ELF-1 (cell line): ENCODE measurements at regions not wholly inside any gene's neighbourhood (a gene's known extent, or its start where the extent isn't known, plus 50 kb on each side); places are given as distances from the start of the nearest gene placed in this dataset.
"Not testable (repeated sequence)": the region's sequence is repeated elsewhere in the genome, so short reads cannot be mapped to it uniquely, and the experiment has no call there.

Source experiments
- DNase-seq: peaks from one replicate; pipeline ENCODE4 v3.0.0-alpha.2; 2016; ENCODE audit warnings: low read depth, low spot score

- DNase-seq, result no peak
These were observed 342.9 kb downstream of the IL20RB start for GRCh38 chr3:137300703-137301102.

GRCh38 chr3:137304313-137305056 is 346.7 kb downstream of the IL20RB start:
- peak; percentile 60 for DNase-seq

DNA sequence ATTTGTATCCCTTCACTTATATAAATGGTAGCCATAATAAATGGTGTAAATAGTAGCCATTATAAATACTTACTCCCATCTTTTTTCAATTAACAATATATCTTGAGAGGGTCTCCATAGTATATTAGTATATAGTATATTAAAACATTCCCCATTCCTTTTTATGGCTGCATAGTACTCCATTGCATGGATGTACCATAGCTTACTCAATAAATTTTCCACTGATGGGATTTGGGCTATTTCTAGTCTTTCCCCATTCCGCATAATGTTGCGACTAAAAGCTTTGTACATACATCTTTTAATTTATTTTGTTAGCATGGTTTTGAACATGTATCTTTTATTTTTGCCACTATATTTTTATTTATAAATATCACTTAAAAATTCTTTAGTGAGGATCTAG is 366.3 kb downstream of the IL20RB start:
- no peak for DNase-seq

DNA sequence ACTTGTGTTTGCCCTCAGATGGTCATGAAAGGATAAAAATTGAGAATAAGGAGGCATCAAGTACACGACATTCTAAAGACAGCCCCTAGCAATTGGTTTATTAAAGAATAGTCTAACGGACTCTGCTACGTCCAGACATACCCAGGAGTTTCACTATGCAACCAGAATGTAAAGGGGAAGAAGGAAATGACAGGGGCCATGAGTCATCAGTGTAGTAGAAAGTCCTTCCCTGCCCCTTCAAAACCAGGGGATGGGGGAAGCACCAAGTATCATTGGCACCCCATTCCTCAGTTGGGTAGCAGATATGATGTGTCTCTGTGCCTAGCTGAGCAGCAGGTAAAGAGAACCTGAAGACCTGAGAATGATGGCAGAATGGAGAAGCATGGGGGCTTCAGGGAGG is 367.4 kb downstream of the IL20RB start:
- DNase-seq, result no peak

DNA sequence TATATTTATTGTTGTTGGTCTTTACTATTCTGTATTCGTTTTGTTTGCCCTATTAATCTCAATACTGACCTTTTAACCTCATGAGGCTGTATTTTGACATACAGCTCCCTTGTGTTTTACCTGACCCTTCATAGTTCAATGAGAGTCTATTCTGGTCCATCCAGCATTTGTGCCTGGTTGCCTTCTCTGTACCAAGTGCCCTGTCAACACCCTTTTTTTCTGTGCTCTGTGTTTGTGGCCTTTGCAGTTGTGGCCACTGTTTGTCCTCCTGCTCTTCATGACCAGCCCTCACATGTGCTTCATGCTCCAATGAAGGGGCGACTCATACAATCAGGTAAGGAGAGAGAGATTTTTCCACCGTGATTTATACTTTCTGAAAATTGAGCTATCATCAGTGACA is 368.2 kb downstream of the IL20RB start:
- no peak for DNase-seq

DNA sequence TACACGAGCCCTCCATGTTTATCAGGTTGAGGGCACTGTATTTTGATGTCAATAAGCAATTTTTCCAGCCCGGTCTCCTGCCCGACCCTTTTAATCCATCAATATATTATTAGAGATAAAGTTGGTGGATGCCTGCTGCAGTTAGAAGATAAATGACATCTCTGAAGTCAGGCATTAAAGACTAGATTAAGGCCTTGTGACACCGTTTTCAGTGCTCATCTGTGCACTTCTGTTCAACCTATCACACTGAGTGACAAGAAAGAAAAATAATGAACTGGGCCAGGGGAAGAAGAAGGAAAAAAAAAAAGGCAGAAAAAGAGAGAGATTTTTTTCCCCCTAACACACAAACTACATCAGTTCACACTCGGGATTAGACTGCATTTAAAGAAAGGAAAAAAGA is 371.8 kb downstream of the IL20RB start:
- no peak for DNase-seq

DNA sequence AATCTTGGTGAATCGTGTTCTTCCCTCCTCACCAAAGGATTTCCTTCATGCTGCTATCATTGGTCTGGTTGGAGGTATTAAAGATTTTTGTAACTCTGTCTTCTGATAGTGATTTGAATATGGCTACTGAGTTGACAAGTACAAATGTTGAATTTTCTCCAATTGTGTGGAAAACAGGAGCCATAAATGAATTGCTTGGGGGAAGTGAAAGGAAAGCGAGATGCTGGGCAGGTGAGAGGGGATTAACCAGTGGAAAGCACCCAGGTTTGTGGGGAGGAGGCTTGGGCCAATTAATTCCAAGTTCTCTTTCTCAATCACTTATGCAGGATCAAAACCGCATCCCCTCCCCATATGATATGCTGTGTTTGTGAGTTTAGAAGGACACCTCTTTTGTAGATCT is 372.5 kb downstream of the IL20RB start:
- DNase-seq, result no peak

DNA sequence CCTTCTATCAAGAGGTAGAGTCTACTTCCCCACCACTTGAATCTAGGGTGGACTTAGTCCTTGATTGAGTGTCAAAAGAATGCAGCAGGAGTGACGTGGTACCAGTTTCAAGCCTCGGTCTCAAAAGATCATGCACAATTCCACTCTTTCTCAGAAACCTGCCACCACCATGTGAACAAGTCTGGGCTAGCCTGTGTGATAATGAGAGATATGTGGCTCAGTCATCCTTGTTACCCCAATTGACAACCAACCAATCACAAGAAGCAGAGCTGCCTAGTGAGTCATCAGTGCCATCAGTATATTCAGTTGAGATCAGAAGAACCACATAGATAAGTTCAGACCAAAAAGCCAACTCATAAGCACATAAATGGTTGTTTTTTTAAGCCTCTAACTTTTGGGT is 374.5 kb downstream of the IL20RB start:
- no peak for DNase-seq

- DNase-seq, result no peak
These were observed 377.7 kb downstream of the IL20RB start for GRCh38 chr3:137335478-137335877.

GRCh38 chr3:137338400-137338799 is 380.6 kb downstream of the IL20RB start:
- not testable (repeated sequence) for DNase-seq

DNA sequence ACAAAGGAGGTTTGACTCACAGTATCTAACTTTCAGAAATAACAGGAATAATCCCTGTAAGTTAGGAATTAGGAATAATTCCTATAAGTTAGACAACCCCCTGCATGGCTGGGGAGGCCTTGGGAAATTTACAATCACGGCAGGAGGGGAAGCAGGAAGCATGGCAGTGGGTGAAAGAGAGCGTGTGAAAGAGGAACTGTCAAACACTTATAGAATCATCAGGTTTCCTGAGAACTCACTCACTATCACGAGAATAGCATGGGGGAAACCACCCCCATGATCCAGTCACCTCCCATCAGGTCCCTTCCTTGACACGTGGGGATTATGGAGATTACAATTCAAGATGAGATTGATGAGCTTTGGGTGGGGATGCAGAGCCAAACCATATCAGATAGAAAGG is 385.5 kb downstream of the IL20RB start:
- no peak for DNase-seq

- DNase-seq, result no peak
These were observed 389.3 kb downstream of the IL20RB start for GRCh38 chr3:137347132-137347531.

GRCh38 chr3:137347817-137348368 is 390.1 kb downstream of the IL20RB start:
- DNase-seq, result peak; percentile 18

DNA sequence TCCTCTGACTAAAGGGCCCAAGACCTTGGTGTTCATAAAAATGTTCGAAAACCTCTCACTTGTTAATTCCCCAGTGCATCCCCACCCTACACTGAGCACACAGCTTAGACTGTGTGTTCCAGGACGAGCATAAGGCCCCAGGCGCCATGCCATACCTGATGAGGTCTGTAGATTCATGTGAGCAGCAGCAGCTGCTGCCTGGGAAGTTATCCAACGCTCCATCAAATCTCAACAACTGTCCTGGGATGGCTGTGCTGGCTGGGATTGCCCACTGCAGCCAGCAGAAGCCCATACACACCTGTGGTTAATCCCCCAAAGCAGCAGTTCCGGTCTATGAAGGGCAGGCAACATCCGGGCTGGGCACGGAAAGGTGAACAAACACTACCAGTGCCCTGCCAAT is 391.2 kb downstream of the IL20RB start:
- DNase-seq, result no peak

DNA sequence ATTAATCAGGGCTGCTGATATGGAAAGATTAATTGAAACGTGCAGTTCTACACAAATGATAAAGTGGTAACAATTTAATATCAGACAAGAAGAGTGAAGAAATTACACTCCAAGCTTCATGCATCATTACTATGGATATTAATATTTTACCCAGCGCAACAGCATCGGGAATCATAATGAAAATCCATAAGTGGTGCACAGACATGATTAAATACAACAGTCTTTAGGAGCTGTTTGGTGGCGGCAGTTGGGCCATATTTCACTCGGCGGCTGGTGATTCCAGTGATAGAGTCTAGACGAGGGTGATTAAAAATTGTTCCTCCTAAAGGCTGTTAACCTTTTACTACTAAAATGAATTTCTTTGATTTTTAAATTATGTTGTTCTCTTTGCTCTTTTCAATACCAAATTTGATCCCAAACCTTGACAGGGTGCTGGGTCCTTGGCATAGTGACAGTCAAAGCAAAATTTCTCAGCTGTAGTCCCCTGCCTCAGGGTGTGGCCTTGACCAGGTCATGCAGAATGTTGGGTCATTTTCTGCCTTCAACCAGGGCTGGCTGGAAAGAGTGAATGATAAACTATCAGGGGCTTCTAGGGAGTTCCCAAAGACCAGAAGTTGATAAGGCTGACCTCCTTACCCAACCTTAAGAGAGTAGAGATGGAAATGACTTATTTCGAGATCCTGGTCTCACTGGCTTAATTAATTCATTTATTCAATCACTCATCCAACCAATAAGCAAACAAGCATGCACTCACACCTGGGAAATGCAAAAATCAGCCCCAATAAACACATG is 392.0 kb downstream of the IL20RB start:
- no peak for DNase-seq

DNA sequence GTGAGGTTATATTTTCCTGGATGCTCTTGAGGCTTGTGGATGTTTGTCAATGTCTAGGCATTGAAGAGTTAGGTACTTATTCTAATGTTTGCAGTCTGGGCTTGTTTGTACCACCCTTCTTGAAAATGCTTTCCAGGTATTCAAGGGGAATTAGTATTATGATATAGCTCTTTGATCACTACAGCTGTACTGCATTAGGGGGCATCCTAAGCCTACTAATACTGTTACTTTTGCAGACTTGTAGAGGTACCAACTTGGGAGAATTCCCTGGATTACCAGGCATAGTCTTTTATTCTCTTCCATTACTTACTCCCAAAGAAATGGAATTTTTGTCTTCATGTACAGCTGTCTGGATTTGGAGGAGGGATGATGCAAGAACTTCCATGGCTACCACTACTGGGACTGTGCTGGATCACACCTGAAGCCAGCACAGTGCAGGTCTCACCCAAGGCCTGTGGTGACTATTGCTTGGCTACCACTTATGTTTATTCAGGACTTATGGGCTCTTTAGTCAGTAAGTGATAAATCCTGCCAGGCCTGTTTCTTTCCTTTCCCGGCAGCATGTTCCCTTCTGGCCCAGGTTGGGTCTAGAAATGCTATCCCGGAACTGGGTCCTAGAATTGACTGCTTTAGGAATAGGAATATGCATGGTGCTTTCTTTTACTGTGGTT is 402.9 kb downstream of the IL20RB start:
- DNase-seq, result no peak

DNA sequence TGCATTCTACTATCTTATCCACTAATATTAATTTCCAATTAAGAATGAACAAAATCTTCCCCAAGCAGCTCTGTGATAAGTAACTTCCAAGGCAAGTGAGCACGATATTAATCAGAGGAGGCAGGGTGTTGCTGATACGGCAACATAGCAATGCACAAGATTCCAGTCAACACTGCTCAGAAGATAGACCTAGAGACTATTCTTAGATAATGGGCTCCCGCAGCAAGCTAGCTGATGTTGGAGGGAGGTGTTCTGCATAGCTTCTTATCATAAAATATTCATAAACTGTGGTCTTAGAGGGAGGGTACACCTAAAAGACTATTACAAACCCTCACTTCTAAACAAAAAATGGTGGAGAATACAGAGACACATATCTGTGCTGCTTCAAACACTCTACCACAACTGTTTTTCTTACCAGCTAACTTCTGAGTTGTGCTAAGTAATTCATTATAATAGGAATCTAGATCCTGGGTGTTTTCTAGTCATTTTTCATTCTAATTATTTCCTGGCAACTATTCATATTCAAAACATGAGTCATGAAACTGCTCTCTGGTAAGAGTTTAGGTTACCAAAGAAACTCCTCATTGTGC is 382.0 kb upstream of the SOX14 start:
- DNase-seq, result no peak

- DNase-seq, result no peak
These were observed 378.2 kb upstream of the SOX14 start for GRCh38 chr3:137385922-137386321.

GRCh38 chr3:137409584-137409983 is 354.5 kb upstream of the SOX14 start:
- DNase-seq, result no peak

DNA sequence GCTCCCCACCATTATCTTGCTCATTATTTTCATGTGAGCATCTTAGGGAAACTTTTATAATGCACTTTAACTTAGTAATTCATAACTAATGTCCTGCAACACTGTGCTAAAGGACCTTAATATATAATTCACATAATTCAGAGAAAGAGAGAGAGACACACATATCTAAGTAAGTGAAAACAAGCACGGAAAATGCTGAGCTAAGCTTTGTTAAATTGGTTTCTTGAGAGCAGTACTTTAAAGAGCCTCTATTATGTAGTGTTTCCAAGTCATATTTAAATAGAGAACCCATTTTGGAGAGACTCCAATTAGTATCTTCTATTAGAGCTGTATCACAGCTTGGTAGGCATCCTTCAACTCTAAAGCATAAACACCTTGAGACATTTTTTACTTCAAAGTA is 354.1 kb upstream of the SOX14 start:
- no peak for DNase-seq

DNA sequence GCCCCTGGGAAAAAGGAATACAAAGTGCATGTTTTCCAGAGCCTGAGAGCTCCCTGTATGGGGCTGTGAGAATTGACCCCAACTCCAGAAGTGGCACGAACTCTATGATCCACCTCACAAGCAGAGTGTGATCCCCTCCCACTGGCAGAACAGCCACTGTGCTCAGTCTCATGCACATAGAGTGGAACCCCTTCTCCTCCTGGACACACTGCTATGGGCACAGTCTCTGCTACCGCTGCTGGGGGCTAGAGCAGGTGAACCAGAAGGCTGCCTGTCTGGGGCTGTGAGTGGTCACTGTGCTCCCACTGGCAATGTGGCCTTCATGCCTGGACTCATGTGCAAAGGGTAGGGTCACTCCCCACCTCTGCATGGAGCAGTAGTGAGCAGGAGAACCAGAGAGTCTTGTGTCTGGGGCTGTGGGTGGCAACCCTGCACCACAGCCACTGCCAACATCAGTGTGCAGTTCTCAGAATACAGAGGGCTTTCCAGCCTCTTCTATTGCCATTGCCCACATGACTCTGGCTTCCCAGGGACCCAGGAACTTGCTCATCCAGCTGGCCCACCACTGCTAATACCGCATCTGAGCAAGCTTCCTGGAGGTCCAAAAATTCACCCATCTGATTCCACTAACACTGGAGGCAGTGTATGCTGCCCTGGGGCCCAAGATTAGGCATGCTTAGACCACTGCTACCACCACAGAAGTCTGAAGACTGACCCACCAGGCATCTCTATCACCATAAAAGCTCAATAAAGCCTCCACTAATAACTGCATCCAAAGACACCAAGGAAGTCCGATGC is 343.7 kb upstream of the SOX14 start:
- no peak for DNase-seq
